ENCODE measurements at regions not wholly inside any gene's neighbourhood (a gene's known extent, or its start where the extent isn't known, plus 50 kb on each side); places are given as distances from the start of the nearest gene placed in this dataset.

GRCh38 chr2:122583159-122583917, 827.9 kb downstream of the TSN start:
- intact Hi-C loops (cut with micrococcal nuclease) = no loop called here
- no peaks in the 10 kb centered on the region for H3K36me3 Mint-ChIP-seq (ENCODE audit: low read depth)
- CTCF ChIA-PET = no interaction called here
- H3K4me1 Mint-ChIP-seq (ENCODE audit: low read depth) = no peaks in the 10 kb centered on the region
- no peak overlapping the region for H3K4me3 Mint-ChIP-seq
- no peak for DNase-seq
- H3K27me3 Mint-ChIP-seq (ENCODE audit: low read depth) = no peaks in the 10 kb centered on the region
- H3K27ac Mint-ChIP-seq = no peak overlapping the region
- peaks cover 8% of the 10 kb centered on the region for H3K9me3 Mint-ChIP-seq

GRCh38 chr2:122590524-122590923, 835.1 kb downstream of the TSN start:
- intact Hi-C loops (cut with micrococcal nuclease) = no loop called here
- no peak overlapping the region for H3K27ac Mint-ChIP-seq
- H3K9me3 Mint-ChIP-seq = peaks cover 5% of the 10 kb centered on the region
- no peak overlapping the region for H3K4me3 Mint-ChIP-seq
- no peaks in the 10 kb centered on the region for H3K27me3 Mint-ChIP-seq (ENCODE audit: low read depth)
- CTCF ChIA-PET = no interaction called here
- H3K4me1 Mint-ChIP-seq (ENCODE audit: low read depth) = no peaks in the 10 kb centered on the region
- DNase-seq = no peak
- H3K36me3 Mint-ChIP-seq (ENCODE audit: low read depth) = no peaks in the 10 kb centered on the region

- CTCF ChIA-PET = no interaction called here
- intact Hi-C loops (cut with micrococcal nuclease) = no loop called here
- H3K27me3 Mint-ChIP-seq (ENCODE audit: low read depth) = no peaks in the 10 kb centered on the region
- peaks cover 2% of the 10 kb centered on the region for H3K9me3 Mint-ChIP-seq
- no peak overlapping the region for H3K4me3 Mint-ChIP-seq
- H3K27ac Mint-ChIP-seq = no peak overlapping the region
- no peaks in the 10 kb centered on the region for H3K36me3 Mint-ChIP-seq (ENCODE audit: low read depth)
- no peaks in the 10 kb centered on the region for H3K4me1 Mint-ChIP-seq (ENCODE audit: low read depth)
- no peak for DNase-seq
Measured at GRCh38 chr2:122595065-122595464, 839.6 kb downstream of the TSN start.

- Mint-ChIP-seq H3K4me3 (no peak overlapping the region), H3K27ac (no peak overlapping the region), H3K9me3 (peaks cover under 1% of the 10 kb centered on the region), H3K36me3 (ENCODE audit: low read depth) (no peaks in the 10 kb centered on the region), H3K4me1 (ENCODE audit: low read depth) (no peaks in the 10 kb centered on the region), H3K27me3 (ENCODE audit: low read depth) (no peaks in the 10 kb centered on the region)
- no peak for DNase-seq
- intact Hi-C loops (cut with micrococcal nuclease) = no loop called here
- CTCF ChIA-PET = no interaction called here
Measured at GRCh38 chr2:122596598-122596997, 841.1 kb downstream of the TSN start.

- no peaks in the 10 kb centered on the region for H3K27me3 Mint-ChIP-seq (ENCODE audit: low read depth)
- H3K4me1 Mint-ChIP-seq (ENCODE audit: low read depth) = no peaks in the 10 kb centered on the region
- H3K36me3 Mint-ChIP-seq (ENCODE audit: low read depth) = no peaks in the 10 kb centered on the region
- intact Hi-C loops (cut with micrococcal nuclease) = no loop called here
- no peak overlapping the region for H3K27ac Mint-ChIP-seq
- no peak for DNase-seq
- CTCF ChIA-PET = no interaction called here
- H3K4me3 Mint-ChIP-seq = no peak overlapping the region
- H3K9me3 Mint-ChIP-seq = no peaks in the 10 kb centered on the region
Measured at GRCh38 chr2:122598784-122599183, 843.3 kb downstream of the TSN start.

GRCh38 chr2:122610948-122611609, 855.6 kb downstream of the TSN start:
- Mint-ChIP-seq H3K4me1 (ENCODE audit: low read depth) (no peaks in the 10 kb centered on the region), H3K36me3 (ENCODE audit: low read depth) (no peaks in the 10 kb centered on the region), H3K27me3 (ENCODE audit: low read depth) (no peaks in the 10 kb centered on the region), H3K4me3 (no peak overlapping the region), H3K27ac (no peak overlapping the region), H3K9me3 (peaks cover 2% of the 10 kb centered on the region)
- CTCF ChIA-PET = interaction anchor here (1.3 kb wide), 1 partner anchor 9 kb away, joined by 5 read pairs; no protein-coding TSS in a partner anchor
- intact Hi-C loops (cut with micrococcal nuclease) = no loop called here
- no peak for DNase-seq

GRCh38 chr2:122622934-122623333, 867.5 kb downstream of the TSN start:
- no peak overlapping the region for H3K27ac Mint-ChIP-seq
- no peak overlapping the region for H3K4me3 Mint-ChIP-seq
- H3K36me3 Mint-ChIP-seq (ENCODE audit: low read depth) = no peaks in the 10 kb centered on the region
- intact Hi-C loops (cut with micrococcal nuclease) = no loop called here
- H3K27me3 Mint-ChIP-seq (ENCODE audit: low read depth) = no peaks in the 10 kb centered on the region
- H3K4me1 Mint-ChIP-seq (ENCODE audit: low read depth) = no peaks in the 10 kb centered on the region
- H3K9me3 Mint-ChIP-seq = peaks cover 13% of the 10 kb centered on the region
- no peak for DNase-seq
- CTCF ChIA-PET = no interaction called here

GRCh38 chr2:122627388-122627787, 871.9 kb downstream of the TSN start:
- Mint-ChIP-seq H3K9me3 (peaks cover 5% of the 10 kb centered on the region), H3K36me3 (ENCODE audit: low read depth) (no peaks in the 10 kb centered on the region), H3K27ac (no peak overlapping the region), H3K4me3 (no peak overlapping the region), H3K27me3 (ENCODE audit: low read depth) (no peaks in the 10 kb centered on the region), H3K4me1 (ENCODE audit: low read depth) (no peaks in the 10 kb centered on the region)
- intact Hi-C loops (cut with micrococcal nuclease) = no loop called here
- CTCF ChIA-PET = no interaction called here
- DNase-seq = no peak

GRCh38 chr2:122634256-122634655, 878.8 kb downstream of the TSN start:
- Mint-ChIP-seq H3K36me3 (ENCODE audit: low read depth) (no peaks in the 10 kb centered on the region), H3K27ac (no peak overlapping the region), H3K9me3 (no peaks in the 10 kb centered on the region), H3K4me3 (no peak overlapping the region), H3K27me3 (ENCODE audit: low read depth) (no peaks in the 10 kb centered on the region), H3K4me1 (ENCODE audit: low read depth) (no peaks in the 10 kb centered on the region)
- DNase-seq = no peak
- CTCF ChIA-PET = interaction anchor here (0.6 kb wide), 1 partner anchor 1216 kb away, joined by 4 read pairs; no protein-coding TSS in a partner anchor
- intact Hi-C loops (cut with micrococcal nuclease) = no loop called here

- intact Hi-C loops (cut with micrococcal nuclease) = no loop called here
- CTCF ChIA-PET = interaction anchor here (0.6 kb wide), 1 partner anchor 183 kb away, joined by 7 read pairs; no protein-coding TSS in a partner anchor
- Mint-ChIP-seq H3K4me1 (ENCODE audit: low read depth) (no peaks in the 10 kb centered on the region), H3K9me3 (no peaks in the 10 kb centered on the region), H3K27me3 (ENCODE audit: low read depth) (no peaks in the 10 kb centered on the region), H3K4me3 (no peak overlapping the region), H3K36me3 (ENCODE audit: low read depth) (no peaks in the 10 kb centered on the region), H3K27ac (no peak overlapping the region)
- no peak for DNase-seq
Measured at GRCh38 chr2:122634920-122635319, 879.5 kb downstream of the TSN start.

GRCh38 chr2:122635686-122636085, 880.2 kb downstream of the TSN start:
- no peak overlapping the region for H3K27ac Mint-ChIP-seq
- intact Hi-C loops (cut with micrococcal nuclease) = no loop called here
- H3K9me3 Mint-ChIP-seq = no peaks in the 10 kb centered on the region
- CTCF ChIA-PET = interaction anchor here (0.6 kb wide), 1 partner anchor 183 kb away, joined by 7 read pairs; no protein-coding TSS in a partner anchor
- H3K27me3 Mint-ChIP-seq (ENCODE audit: low read depth) = no peaks in the 10 kb centered on the region
- DNase-seq = no peak
- H3K36me3 Mint-ChIP-seq (ENCODE audit: low read depth) = no peaks in the 10 kb centered on the region
- no peak overlapping the region for H3K4me3 Mint-ChIP-seq
- no peaks in the 10 kb centered on the region for H3K4me1 Mint-ChIP-seq (ENCODE audit: low read depth)

GRCh38 chr2:122636097-122636496, 880.6 kb downstream of the TSN start:
- no peaks in the 10 kb centered on the region for H3K36me3 Mint-ChIP-seq (ENCODE audit: low read depth)
- no peak overlapping the region for H3K4me3 Mint-ChIP-seq
- H3K4me1 Mint-ChIP-seq (ENCODE audit: low read depth) = no peaks in the 10 kb centered on the region
- H3K27ac Mint-ChIP-seq = no peak overlapping the region
- intact Hi-C loops (cut with micrococcal nuclease) = no loop called here
- CTCF ChIA-PET = no interaction called here
- H3K27me3 Mint-ChIP-seq (ENCODE audit: low read depth) = no peaks in the 10 kb centered on the region
- DNase-seq = no peak
- H3K9me3 Mint-ChIP-seq = no peaks in the 10 kb centered on the region

- no peaks in the 10 kb centered on the region for H3K27me3 Mint-ChIP-seq (ENCODE audit: low read depth)
- no peak for DNase-seq
- no peaks in the 10 kb centered on the region for H3K4me1 Mint-ChIP-seq (ENCODE audit: low read depth)
- H3K4me3 Mint-ChIP-seq = no peak overlapping the region
- H3K27ac Mint-ChIP-seq = no peak overlapping the region
- H3K36me3 Mint-ChIP-seq (ENCODE audit: low read depth) = no peaks in the 10 kb centered on the region
- CTCF ChIA-PET = no interaction called here
- intact Hi-C loops (cut with micrococcal nuclease) = no loop called here
- H3K9me3 Mint-ChIP-seq = no peaks in the 10 kb centered on the region
Measured at GRCh38 chr2:122639176-122639575, 883.7 kb downstream of the TSN start.
